CD14-positive monocyte (primary cell): ENCODE measurements at regions not wholly inside any gene's neighbourhood (a gene's known extent, or its start where the extent isn't known, plus 50 kb on each side); places are given as distances from the start of the nearest gene placed in this dataset.

ENCODE experiments used
- DNase-seq, 3 donors: peaks; one replicate each; pipeline ENCODE4 v3.0.0-alpha.2; 2011 to 2022
- H2AFZ ChIP-seq: 2 replicates; pipeline ENCODE4 v1.6.0; 2012; ENCODE audit warnings: mild to moderate bottlenecking, low read depth, low read length, inconsistent platforms; ENCODE audit not compliant: insufficient read depth, poor library complexity, severe bottlenecking
- H3K27ac ChIP-seq, 2 donors: 1 replicate in 1 of 2; 2 replicates in 1 of 2; pipeline ENCODE4 v1.5.1; 2012 to 2013; ENCODE audit warnings: low read length in 2 of 2, control low read depth in 1 of 2, inconsistent platforms in 1 of 2, low read depth in 1 of 2, mild to moderate bottlenecking in 1 of 2
- H3K27me3 ChIP-seq, 2 donors: one replicate each; pipeline versions ENCODE4 v1.6.0 to v1.6.1; 2011 to 2013; ENCODE audit warnings: low read length in 2 of 2; ENCODE audit not compliant: control insufficient read depth in 2 of 2, insufficient read depth in 2 of 2
- H3K36me3 ChIP-seq, 2 donors: replicated peaks in 1 of 2; 1 replicate in 1 of 2; 2 replicates in 1 of 2; pipeline versions ENCODE4 v1.5.1 to v1.6.1; 2012 to 2013; ENCODE audit warnings: low read length in 2 of 2, control low read depth in 1 of 2, inconsistent platforms in 1 of 2, mild to moderate bottlenecking in 1 of 2; ENCODE audit not compliant: insufficient read depth in 2 of 2, control insufficient read depth in 1 of 2
- H3K4me1 ChIP-seq, 2 donors: 1 replicate in 1 of 2; 2 replicates in 1 of 2; pipeline versions ENCODE4 v1.5.1 to v1.6.1; 2012 to 2013; ENCODE audit warnings: low read length in 2 of 2, control low read depth in 1 of 2, inconsistent platforms in 1 of 2, mild to moderate bottlenecking in 1 of 2, moderate library complexity in 1 of 2; ENCODE audit not compliant: insufficient read depth in 2 of 2, control insufficient read depth in 1 of 2
- H3K4me2 ChIP-seq: replicated peaks from 2 replicates; pipeline ENCODE3; 2012; ENCODE audit warnings: low read length, moderate library complexity, mild to moderate bottlenecking; ENCODE audit not compliant: poor library complexity, severe bottlenecking; ENCODE audit errors: extremely low read depth
- H3K4me3 ChIP-seq, 3 experiments: fragments of 200-600 bp in 1 of 3; sonication (generic) in 1 of 3; replicated peaks in 1 of 3; 1 replicate in 2 of 3; 2 replicates in 1 of 3; pipeline ENCODE4 v1.5.1; 2011 to 2013; ENCODE audit warnings: low read length in 3 of 3, mild to moderate bottlenecking in 3 of 3, control low read depth in 2 of 3, low read depth in 2 of 3, inconsistent platforms in 1 of 3, moderate library complexity in 1 of 3
- H3K79me2 ChIP-seq: 2 replicates; pipeline ENCODE4 v1.6.0; 2012; ENCODE audit warnings: mild to moderate bottlenecking, control low read depth, inconsistent platforms, low read length, moderate library complexity; ENCODE audit not compliant: insufficient read depth
- H3K9ac ChIP-seq: 2 replicates; pipeline ENCODE4 v1.6.0; 2017; ENCODE audit warnings: low read length, mild to moderate bottlenecking; ENCODE audit not compliant: insufficient read depth, poor library complexity, severe bottlenecking
- H3K9me3 ChIP-seq, 2 donors: replicated peaks in 1 of 2; 1 replicate in 1 of 2; 2 replicates in 1 of 2; pipeline versions ENCODE4 v1.5.1 to v1.6.1; 2012 to 2013; ENCODE audit warnings: low read length in 2 of 2, control low read depth in 1 of 2; ENCODE audit not compliant: control insufficient read depth in 1 of 2, insufficient read depth in 1 of 2
- H4K20me1 ChIP-seq: 2 replicates; pipeline ENCODE4 v1.6.0; 2012; ENCODE audit warnings: mild to moderate bottlenecking, low read length, control low read depth, moderate library complexity; ENCODE audit not compliant: insufficient read depth
- H3K27ac Mint-ChIP-seq, 7 donors: one replicate each; pipeline ENCODE4 v1.8.0; 2020; ENCODE audit warnings: mild to moderate bottlenecking in 7 of 7, mixed read lengths in 7 of 7, moderate library complexity in 6 of 7, inconsistent platforms in 2 of 7
- H3K27me3 Mint-ChIP-seq, 3 donors: one replicate each; pipeline ENCODE4 v1.8.0; 2021 to 2022; ENCODE audit warnings: low read depth in 3 of 3, mild to moderate bottlenecking in 3 of 3, mixed read lengths in 3 of 3, moderate library complexity in 3 of 3, inconsistent platforms in 1 of 3
- H3K36me3 Mint-ChIP-seq, 2 donors: one replicate each; pipeline ENCODE4 v1.8.0; 2020; ENCODE audit warnings: mixed read lengths in 2 of 2, inconsistent platforms in 1 of 2, mild to moderate bottlenecking in 1 of 2
- H3K4me1 Mint-ChIP-seq: one replicate; pipeline ENCODE4 v1.8.0; 2020; ENCODE audit warnings: mild to moderate bottlenecking, mixed read lengths
- H3K4me3 Mint-ChIP-seq, 2 donors: one replicate each; pipeline ENCODE4 v1.8.0; 2020; ENCODE audit warnings: mild to moderate bottlenecking in 2 of 2, mixed read lengths in 2 of 2, moderate library complexity in 1 of 2
- H3K9me3 Mint-ChIP-seq, 7 donors: one replicate each; pipeline ENCODE4 v1.8.0; 2020 to 2022; ENCODE audit warnings: mixed read lengths in 7 of 7, mild to moderate bottlenecking in 6 of 7, moderate library complexity in 6 of 7, inconsistent platforms in 2 of 7
- WGBS: methylation state at CpG from one replicate; pipeline ENCODE4 v1.1.5; 2013; ENCODE audit warnings: missing lambda C conversion rate; ENCODE audit not compliant: insufficient coverage; 5-methylcytosine and 5-hydroxymethylcytosine counted together
- intact Hi-C, 2 donors: fragments of 100-400 bp; cut with micrococcal nuclease; formaldehyde crosslinking; loops; one replicate each; pipeline versions ENCODE4 v1.15.0 to v1.15.1; 2023
- TF ChIP-seq, protein P1 (sequence below): fragments of 200-600 bp; IDR thresholded peaks from one replicate; pipeline ENCODE4 v1.8.0; 2022; ENCODE audit warnings: antibody characterized with exemption, mild to moderate bottlenecking

GRCh38 chr3:18236726-18237125 is 188.4 kb downstream of the SATB1 start:
- no peaks in the 10 kb centered on the region for H3K36me3 ChIP-seq
- intact Hi-C loops: no loop called here
- H3K27me3 Mint-ChIP-seq: peaks cover 0 to 4% (median 0%) of the 10 kb centered on the region in 3 donors
- H3K27ac Mint-ChIP-seq: no peak overlapping the region
- no peak overlapping the region for H3K4me3 Mint-ChIP-seq
- WGBS: 100% methylated on average over 1 of the region's 2 CpGs
- no peaks in the 10 kb centered on the region for H3K9me3 ChIP-seq
- no peaks in the 10 kb centered on the region for H3K9me3 Mint-ChIP-seq
- no peak overlapping the region for H3K4me3 ChIP-seq
- no peak overlapping the region for H3K27ac ChIP-seq
- no peaks in the 10 kb centered on the region for H4K20me1 ChIP-seq
- H3K79me2 ChIP-seq: no peaks in the 10 kb centered on the region
- H3K9ac ChIP-seq: no peak overlapping the region
- no peaks in the 10 kb centered on the region for H3K27me3 ChIP-seq
- no peak overlapping the region for H3K4me2 ChIP-seq
- H3K36me3 Mint-ChIP-seq: no peaks in the 10 kb centered on the region
- no peaks in the 10 kb centered on the region for H3K4me1 ChIP-seq
- no peak for DNase-seq
- TF ChIP-seq, protein P1, sequence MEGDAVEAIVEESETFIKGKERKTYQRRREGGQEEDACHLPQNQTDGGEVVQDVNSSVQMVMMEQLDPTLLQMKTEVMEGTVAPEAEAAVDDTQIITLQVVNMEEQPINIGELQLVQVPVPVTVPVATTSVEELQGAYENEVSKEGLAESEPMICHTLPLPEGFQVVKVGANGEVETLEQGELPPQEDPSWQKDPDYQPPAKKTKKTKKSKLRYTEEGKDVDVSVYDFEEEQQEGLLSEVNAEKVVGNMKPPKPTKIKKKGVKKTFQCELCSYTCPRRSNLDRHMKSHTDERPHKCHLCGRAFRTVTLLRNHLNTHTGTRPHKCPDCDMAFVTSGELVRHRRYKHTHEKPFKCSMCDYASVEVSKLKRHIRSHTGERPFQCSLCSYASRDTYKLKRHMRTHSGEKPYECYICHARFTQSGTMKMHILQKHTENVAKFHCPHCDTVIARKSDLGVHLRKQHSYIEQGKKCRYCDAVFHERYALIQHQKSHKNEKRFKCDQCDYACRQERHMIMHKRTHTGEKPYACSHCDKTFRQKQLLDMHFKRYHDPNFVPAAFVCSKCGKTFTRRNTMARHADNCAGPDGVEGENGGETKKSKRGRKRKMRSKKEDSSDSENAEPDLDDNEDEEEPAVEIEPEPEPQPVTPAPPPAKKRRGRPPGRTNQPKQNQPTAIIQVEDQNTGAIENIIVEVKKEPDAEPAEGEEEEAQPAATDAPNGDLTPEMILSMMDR: no peak
- H2AFZ ChIP-seq: no peak overlapping the region
- no peaks in the 10 kb centered on the region for H3K4me1 Mint-ChIP-seq

DNA sequence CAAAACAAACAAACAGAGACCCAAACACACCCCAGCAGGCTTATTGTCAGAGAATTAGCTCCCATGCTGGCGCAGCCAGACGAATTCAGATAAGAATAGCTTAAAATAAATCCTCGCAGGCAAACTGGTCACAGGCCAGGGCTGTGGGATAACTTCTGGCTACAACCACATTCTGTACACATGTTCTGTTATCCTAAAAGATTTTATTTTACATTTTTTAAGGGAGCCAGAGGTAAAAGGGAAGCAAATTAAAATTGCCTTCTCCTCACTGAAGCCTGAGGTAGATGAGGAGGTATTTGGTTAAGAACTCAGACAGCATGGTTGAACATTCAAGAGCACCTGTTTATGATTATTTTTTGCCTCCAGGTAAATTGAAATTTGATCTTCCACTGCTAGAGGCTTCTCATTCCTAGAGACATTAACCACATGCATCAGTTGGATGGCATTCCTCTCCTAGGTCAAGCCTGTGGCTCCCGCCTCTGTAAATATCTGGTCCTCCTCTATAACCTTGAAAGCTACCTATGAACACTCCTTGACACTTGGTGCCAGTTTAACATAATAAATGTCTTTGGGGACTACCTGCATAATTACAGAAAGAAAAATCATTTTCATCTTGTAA is 190.3 kb downstream of the SATB1 start:
- no peaks in the 10 kb centered on the region for H4K20me1 ChIP-seq
- H3K27ac ChIP-seq: no peak overlapping the region
- no peaks in the 10 kb centered on the region for H3K4me1 Mint-ChIP-seq
- no peak overlapping the region for H3K4me3 ChIP-seq
- H3K27me3 Mint-ChIP-seq: peaks cover 0 to 4% (median 0%) of the 10 kb centered on the region in 3 donors
- H3K27me3 ChIP-seq: no peaks in the 10 kb centered on the region
- no peak overlapping the region for H3K27ac Mint-ChIP-seq
- H3K9me3 ChIP-seq: no peaks in the 10 kb centered on the region
- no peak overlapping the region for H3K4me3 Mint-ChIP-seq
- H3K9me3 Mint-ChIP-seq: no peaks in the 10 kb centered on the region
- H3K36me3 Mint-ChIP-seq: no peaks in the 10 kb centered on the region
- no peak overlapping the region for H3K9ac ChIP-seq
- intact Hi-C loops: no loop called here
- H2AFZ ChIP-seq: no peak overlapping the region
- H3K4me2 ChIP-seq: no peak overlapping the region
- WGBS: 80% methylated on average over 1 of the region's 4 CpGs
- H3K4me1 ChIP-seq: no peaks in the 10 kb centered on the region
- no peaks in the 10 kb centered on the region for H3K79me2 ChIP-seq
- TF ChIP-seq, protein P1: no peak
- H3K36me3 ChIP-seq: no peaks in the 10 kb centered on the region
- DNase-seq: no peak
